GM21717 (cell line): ENCODE measurements at regions not wholly inside any gene's neighbourhood (a gene's known extent, or its start where the extent isn't known, plus 50 kb on each side); places are given as distances from the start of the nearest gene placed in this dataset.
"Not testable (repeated sequence)": the region's sequence is repeated elsewhere in the genome, so short reads cannot be mapped to it uniquely, and the experiment has no call there.

Experiments
- ATAC-seq: cut with Tn5 transposase; IDR thresholded peaks from one replicate; pipeline ENCODE4 v1.9.1; 2021; ENCODE audit warnings: mild to moderate bottlenecking, moderate library complexity; ENCODE audit not compliant: unreplicated experiment

DNA sequence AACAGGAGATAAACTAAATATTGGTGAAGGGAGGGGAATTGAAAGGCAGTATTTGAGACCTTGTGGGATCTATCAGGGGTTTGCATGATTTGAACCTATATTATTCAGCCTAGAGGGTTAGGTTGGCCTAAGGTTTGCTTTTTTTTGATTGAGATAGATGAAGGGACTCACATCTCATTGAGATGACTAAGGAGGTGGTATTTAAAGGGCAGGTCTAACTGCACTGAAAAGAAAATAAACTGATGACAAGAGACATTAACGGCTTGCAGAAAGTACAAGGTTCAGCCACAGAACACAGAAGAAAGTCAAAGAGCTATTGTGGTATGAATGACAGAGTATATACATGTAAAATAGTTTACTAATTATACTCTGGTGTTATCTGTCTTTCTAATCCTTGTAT is 412.7 kb downstream of the CDH10 start:
- ATAC-seq = no peak

DNA sequence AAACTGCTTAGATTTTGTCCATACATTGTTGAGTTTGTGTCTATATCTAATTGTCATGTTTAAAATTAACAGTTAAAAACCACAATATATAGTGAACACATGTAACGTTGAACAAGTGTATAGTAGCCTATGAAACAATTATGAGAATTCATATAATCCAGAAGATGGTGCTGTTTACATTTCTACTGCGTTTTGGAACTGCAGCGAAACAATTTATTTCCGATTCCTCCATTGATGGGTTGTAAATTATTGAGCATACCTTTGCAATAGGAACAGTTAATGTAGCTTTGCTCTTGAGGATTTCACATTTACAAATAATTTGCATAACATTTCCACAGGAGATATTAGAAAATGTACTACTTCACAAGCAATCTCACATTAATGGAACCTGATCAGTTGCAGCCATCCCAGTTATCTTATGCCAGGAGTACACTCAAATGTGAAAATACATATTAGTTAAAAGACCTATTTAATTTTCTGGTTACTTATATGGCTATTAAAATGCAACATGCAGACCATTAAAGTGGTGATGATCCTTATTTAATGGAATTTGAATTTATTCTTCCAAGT is 411.8 kb downstream of the CDH10 start:
- no peak for ATAC-seq

DNA sequence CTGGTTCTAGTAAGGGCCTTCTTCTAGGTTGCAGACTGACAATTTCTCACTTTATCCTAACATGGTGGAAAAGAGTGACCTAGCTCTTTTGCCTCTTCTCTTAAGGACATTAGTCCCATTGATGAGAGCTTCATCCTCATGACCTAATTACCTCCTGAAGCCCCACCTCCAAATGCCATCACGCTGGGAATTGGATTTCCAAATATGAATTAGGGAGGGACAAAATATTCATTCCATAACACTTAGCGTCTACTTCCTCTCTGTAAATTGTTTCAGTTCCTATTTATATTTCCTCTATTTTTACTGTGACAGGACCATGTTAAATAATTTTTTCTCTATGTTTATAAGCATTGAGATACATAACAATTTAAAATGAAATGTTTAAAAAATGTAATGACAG is 408.8 kb downstream of the CDH10 start:
- no peak for ATAC-seq

DNA sequence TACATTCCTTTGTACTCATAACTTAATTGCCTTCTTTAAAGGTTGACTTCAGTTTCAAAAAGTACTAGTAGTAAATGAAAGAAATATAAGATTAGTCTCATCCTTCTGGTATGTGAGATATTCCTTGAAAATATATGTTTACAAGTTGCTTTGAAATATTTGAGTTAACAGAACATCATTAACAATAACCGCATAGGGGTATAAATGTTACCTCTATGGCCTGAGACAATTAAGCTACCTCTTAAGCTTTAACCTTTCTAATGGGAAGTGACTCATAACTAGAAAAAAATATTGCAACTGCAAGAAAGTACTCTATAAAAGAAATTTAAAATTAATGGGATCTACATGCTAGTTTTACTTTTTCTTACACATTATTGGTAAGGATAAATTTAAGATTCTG is 399.0 kb downstream of the CDH10 start:
- ATAC-seq = no peak

DNA sequence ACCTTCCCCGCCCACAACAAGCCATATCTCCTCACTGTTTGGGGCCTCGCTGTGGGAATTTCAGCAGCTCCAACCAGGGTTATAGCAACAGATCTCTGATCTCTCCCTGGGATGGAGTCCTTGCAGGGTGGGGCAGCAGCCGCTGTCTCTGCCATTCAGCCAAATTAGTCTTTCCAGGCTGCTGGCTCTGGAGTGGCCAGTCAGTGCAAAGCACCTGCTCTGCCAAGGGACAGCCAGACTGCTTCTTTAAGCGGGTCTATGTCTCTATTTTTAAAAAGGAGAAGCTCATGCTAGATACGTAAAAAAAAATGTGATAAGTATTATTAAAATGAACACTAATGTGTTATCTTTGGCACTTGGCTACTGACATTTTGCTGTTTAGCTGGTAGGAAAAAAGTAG is 380.2 kb downstream of the CDH10 start:
- no peak for ATAC-seq

DNA sequence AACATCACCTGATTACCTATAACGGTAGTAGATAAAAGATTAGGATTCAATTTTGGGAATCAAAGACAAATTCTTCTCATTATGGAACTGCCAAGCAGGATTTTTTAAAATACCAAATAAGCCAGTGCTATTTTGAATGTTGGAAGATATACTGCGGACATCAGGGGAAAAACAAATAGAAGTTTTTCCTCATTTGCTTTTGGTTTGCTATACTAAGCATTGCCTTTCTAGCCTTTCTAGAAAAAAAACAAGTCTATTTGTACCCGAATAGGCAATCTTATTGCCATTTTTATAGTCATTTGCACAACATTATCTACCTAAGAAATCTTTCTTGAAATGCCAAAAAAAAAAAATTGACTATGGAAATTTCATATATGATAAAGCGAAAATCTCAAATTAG is 379.5 kb downstream of the CDH10 start:
- no peak for ATAC-seq

DNA sequence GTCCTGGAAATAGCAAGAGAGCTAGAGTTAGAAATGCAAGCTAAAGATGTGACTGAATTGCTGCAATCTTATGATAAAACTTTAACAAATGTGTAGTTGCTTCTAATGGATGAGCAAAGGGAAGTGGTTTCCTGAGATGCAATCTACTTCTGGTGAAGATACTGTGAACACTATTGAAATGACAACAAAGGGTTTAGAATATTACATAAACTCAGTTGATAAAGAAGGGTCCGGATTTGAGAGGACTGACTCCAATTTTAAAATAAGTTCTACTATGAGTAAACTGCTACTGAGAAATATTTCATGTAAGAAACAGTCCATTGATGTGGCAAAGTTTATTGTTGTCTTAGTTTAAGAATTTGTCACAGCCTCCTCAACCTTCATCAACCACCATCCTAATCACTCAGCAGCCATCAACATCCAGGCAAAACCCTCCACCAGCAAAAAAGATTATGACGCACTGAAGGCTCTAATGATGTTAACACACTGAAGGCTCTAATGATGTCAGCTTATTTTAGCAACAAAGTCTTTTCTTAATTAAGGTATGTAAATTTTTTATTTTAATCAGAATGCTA is 376.2 kb downstream of the CDH10 start:
- ATAC-seq = no peak

DNA sequence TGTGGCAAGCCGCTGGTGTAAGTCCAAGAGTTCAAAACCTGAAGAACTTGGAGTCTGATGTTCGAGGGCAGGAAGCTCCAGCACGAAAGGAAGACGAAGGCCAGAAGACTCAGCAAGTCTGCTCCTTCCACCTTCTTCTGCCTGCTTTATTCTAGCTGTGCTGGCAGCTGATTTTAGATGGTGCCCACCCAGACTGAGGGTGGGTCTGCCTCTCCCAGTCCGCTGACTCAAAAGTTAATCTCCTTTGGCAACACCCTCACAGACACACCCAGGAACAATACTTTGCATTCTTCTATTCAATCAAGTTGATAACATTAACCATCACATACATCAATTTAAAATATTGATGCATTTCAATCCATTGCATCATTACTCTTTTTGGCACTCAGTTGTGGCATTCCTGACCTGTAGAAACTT is 373.1 kb downstream of the CDH10 start:
- not testable (repeated sequence) for ATAC-seq

DNA sequence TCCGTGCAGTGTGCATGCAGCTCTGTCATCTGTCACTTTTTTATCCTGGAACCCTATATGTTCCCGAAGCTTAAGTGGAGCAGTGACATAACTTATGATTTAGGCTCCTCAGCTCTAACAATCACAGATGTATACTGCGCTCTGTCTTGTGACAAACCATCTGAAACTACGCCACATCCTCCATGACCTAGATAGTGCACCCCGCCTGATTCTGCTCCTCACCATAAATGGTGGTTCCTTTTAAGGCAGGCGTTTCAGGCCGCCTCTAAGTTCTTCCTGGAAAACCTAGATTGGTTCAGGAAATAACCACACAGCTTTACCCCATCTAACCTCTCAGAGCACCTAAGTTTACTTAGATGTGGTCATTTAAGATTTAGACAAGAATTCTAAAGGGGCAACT is 372.0 kb downstream of the CDH10 start:
- ATAC-seq = no peak

DNA sequence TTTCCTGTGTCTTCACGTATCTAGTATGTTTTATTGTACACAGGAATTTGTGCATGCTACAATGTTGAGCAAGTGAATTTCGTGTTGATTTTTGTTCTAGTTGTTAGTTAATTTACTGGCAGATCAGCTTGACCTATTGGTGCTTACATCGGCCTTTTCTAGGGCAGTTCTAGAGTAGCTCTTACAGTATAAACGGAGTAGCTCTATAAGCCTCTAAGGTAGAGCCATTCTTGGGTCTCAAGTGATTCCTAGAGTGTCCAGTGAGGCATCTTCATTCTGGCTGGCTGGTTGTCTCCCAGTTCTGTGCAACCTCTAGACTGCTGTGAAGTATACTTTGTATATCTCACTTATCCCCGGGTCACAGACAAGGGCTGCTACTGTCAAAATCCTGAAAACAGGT is 364.6 kb downstream of the CDH10 start:
- ATAC-seq = no peak

DNA sequence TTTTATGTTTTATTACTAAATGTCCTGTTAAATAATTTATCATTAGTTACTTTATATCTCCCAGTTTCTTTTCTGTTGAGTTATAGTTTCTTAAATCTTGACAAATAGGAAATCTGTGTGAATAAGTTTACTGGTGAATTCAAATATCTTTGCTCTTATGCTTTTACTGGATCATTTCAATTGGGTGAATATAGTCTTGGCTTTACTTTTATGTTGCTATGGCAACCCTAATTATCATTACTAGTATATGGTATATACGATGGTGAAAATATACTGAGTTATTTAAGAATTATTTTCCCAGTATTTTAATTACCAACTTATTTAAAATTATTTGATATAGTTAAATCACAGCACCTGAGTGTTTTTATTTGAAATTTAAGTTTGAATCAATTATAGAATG is 363.0 kb downstream of the CDH10 start:
- no peak for ATAC-seq

DNA sequence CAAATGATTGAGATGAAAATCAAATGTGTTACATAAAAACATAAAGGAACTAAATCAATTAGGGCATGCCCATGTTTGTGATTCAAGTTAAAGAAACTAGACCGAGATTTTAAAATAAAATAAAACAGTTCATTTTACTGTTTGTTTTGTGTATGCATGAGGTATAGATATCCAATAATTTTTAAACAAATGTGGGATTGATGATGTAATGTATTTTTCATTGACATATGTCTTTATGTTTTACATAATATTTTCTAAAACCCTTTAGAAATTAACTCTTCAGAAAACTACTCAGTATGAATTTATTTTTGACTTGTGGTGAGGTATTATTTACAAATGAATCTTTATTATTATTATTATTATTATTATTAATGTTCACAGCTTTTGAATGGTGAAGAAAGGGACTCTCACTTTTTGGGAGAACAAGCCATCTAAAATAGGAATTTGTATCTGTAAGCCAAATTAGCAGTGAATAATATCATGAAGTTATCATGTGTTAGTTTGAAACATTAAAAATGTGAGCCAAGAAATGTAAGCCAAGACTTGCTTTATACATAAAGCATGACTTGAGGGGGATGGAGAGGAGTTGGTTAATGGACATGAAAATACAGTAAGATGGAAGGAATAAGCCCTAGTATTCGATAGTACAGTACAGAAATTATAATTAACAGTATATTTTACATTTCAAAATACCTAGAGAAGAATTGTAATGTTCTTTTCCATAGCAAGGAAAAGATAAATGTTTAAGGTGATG is 355.0 kb downstream of the CDH10 start:
- ATAC-seq = no peak

DNA sequence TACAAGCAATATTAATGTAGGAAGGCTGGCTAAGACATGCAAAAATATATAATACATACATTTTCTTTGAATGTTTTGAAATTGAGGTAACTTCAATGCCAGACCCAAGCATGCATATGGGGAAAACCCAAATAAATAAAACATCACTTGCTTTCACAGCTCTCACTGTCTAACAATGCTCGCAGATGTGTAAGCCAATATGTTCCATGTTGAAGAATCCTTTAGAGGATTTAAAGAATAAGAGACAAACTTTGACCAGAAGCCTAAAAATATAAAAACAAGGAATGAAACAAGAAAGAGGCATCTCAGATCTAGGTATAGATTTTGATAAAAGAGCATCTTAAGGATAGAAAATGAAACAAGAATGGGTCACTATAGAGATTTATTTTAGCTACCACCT is 354.2 kb downstream of the CDH10 start:
- no peak for ATAC-seq

DNA sequence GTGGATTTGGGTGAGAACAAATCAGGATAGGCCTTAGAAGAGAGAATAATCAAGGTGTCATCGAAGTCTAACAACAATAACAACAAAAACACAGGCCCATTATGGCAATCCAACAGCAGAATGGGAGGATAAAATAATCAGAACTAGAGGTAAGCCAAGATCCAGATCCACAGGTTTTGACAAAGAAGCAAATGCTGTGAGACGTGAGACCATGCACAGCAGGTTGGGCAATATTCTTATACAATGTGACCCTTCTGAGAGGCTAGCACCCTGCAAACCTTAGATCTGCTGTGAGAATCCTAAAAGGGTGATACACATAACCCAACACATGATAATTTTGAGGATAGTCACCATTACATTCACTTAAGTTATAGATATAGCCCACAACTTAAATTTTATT is 352.9 kb downstream of the CDH10 start:
- no peak for ATAC-seq

DNA sequence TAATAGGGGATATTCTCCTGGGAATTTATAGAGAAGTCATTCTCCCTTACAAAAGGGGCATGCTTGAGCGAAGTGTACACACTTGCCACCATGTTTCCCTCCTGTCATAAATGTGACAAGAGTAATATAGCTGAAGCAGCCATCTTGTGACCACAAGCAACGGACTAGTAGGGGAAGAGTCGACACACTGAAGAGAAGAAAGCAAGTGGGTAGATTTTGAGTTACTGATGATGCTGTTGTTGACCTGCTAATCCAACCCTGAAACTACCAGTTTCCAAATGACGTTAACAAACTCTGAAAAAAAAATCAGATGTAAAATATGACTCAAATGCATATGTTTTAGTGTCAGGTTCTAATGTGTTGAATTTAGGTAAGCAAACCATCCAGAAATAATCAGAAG is 350.4 kb downstream of the CDH10 start:
- no peak for ATAC-seq

DNA sequence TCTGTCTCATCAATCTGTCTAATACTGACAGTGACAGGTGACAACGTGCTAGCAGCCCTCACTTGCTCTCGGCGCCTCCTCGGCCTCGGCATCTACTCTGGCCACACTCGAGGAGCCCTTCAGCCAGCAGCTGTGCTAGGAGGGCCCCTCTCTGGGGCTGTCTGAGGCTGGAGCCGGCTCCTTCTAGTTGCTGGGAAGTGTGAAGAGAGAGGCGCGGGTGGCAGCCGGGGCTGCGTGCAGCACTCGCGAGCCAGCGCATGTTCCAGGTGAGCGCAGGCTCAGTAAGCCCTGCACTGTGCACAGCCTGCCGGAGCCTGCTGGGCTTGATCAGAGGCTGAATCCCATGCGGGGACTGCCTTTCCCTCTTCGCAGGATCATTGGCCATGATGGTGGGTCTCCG is 330.7 kb downstream of the CDH10 start:
- no peak for ATAC-seq

DNA sequence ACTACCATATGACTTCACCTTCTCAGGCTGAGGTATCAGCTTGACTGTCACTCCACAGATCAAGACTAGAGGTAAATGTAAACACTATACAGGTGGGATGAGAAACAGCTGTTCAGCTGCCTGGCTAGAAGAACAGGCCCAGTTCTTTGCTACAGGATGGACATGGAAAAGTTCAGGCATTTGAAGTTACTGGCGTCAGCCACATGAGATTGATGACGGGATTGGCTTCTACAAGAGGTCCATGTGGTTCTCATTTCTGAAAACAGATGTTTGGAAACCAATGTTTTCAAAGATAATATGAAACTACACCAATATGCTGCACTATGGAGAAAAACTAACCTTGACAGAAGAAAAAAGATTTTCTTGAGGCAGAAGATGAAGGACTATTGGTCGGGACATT is 324.1 kb downstream of the CDH10 start:
- ATAC-seq = no peak

DNA sequence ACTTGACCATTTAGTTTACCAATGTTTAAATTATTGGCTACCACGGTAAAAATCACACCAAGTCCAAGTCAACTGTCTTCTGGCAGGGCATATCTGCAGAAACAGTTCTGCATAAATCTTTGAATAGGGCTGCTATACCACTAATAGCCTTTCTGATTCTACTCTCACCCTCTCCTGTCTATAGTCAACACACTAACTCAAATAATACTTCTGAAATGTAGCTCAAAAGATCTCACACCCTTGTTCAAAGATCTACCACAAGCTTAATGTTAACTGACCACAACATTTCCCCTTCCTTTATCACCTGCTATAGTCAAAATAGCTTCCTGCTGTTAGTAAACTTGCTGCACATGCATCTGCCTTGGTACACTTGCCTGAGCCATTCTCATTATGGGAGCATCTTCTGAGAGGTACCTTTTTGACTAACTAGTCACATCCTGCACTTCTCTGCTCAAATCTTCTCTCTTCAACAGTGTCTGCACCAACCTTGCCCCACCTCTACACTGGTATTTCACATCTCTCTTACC is 319.4 kb downstream of the CDH10 start:
- no peak for ATAC-seq

DNA sequence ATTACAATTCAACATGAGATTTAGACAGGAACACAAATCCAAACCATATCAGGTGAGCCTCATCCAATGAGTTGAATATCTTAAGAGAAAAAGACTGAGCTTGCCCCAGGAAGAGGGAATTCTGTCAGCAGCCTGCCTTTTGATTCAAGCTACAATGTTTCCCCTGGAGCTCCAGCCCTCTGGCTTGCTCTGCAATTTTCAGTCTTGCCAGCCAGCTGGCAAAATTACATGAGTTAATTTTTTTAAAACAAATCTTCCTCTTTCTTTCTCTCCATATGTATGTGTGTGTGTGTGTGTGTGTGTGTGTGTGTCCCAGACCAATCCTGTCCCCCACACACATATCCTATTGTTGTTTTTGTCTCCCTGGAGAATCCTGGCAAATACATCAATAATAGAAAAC is 313.2 kb downstream of the CDH10 start:
- ATAC-seq = no peak

DNA sequence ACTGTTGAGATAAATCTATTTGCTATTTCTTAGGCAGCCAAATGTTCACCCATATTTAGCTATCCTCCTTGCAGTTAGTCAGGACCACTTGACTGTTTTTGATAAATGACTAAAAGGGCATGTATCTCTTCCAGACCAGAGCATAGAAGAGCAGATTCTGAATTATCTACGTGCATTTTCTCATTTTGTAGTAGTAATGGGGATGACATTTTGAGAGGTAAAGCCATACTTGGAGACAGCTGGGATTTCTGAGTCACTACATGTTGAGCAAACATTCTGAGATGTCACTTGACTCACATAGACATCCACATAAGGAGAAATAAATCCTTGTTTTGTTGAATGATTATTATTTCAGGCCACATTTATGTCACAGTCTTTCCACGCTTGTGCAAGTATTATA is 297.6 kb downstream of the CDH10 start:
- ATAC-seq = no peak

DNA sequence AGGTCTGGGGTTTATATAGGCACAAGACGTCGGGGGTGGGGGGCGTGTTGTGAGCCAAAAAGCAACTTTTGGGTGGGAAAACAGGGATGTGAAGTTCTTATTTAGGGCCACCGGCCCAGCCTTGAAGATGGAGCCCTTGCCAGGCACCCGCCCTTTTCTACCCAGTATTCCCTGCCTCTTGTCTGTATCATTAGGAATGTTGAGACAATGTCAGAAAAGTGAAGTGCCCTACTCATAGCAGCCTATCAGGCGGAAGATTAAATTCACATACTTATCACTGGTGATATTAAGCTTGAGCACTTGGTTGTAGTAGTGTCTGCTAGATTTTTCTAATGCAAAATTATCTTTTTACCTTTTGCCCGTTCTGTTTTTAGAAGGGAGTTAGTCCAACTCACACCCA is 293.5 kb downstream of the CDH10 start:
- no peak for ATAC-seq

DNA sequence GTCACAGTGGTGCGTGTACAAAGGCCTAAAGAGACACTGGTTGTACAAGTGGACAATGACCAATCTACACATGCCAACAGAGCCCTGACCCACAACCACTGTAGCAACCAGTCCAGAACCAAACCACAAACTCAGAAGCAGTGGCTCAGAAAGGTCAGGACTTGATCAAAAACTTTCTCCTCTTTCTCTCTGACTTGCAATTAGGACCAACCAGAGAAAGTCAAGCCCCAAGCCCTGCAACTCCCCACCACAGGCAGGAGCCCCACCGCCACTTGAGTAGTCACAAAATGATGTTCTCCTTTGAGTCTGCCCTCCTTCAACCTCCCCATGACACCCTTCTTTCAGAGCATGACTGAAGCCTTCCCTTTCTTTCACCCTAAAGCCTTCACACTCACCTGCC is 291.8 kb downstream of the CDH10 start:
- ATAC-seq = no peak
